ENCODE measurements at regions not wholly inside any gene's neighbourhood (a gene's known extent, or its start where the extent isn't known, plus 50 kb on each side); places are given as distances from the start of the nearest gene placed in this dataset.
A peak's percentile ranks its signal among the peaks of the same experiment; 100 is the strongest.
"Not testable (repeated sequence)": the region's sequence is repeated elsewhere in the genome, so short reads cannot be mapped to it uniquely, and the experiment has no call there.

DNA sequence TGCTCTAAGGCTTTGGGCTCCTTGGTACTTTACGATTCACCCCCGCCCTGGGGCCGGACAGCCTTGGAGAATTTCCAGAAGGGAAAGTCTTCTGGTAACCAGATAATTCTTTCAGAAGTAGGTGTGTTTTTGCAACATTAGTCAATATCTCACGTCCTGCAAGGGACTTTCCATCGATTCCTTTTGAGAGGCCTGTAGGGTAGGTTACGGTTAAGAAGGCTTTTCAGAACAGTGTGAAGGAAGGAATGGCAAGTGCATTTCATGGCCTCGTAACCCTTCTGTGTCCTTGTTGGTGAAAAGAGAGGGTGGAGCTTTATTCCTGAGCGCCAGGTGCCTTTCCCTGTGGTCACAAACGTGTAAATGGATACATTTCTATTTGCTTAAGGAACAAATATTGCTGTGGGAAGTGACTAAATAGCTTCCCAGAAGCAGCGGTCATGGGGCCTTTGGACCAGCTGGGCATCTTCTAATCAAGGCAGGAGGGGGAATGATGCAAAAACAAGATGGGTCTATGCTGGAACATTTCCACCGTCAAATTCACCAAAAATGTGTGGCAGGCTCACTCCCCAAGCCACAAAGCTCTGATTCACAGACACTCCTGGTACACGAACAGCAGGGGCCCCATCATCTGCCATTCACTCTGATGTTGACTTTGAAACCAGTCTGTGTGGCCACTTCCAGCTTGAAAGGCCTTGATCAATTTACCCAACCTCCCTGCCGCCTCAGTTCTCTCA, 99.2 kb downstream of the ANKRD10 start:
- Mint-ChIP-seq H3K36me3 (ENCODE audit: low read depth) (no peaks in the 10 kb centered on the region), H3K9me3 (no peaks in the 10 kb centered on the region), H3K27ac (no peak overlapping the region), H3K4me3 (no peak overlapping the region), H3K27me3 (ENCODE audit: low read depth) (peaks cover 29% of the 10 kb centered on the region), H3K4me1 (ENCODE audit: low read depth) (peaks cover 5% of the 10 kb centered on the region)

DNA sequence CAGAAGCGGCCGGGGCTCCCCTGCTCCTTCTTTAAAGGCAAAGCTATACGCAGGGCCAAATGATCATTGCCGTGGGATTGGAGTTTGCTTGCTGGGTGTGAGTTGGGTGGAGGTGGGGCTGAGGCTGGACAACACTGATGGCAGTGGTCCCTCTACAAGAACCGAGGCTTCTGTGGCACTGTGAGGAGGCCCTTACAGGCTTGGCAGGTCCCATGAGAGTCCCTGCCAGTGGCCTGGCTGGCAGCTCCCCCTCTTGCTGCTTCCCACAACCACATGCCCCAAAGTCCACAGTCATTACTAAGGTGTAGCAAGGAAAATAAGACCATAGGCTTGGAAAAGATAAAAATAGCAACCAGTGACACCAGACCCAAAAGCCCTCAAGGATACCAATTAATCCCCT, 98.4 kb downstream of the ANKRD10 start:
- H3K4me3 Mint-ChIP-seq, result no peak overlapping the region
- H3K36me3 Mint-ChIP-seq (ENCODE audit: low read depth), result no peaks in the 10 kb centered on the region
- no peak overlapping the region for H3K27ac Mint-ChIP-seq
- H3K4me1 Mint-ChIP-seq (ENCODE audit: low read depth), result peaks cover 5% of the 10 kb centered on the region
- H3K9me3 Mint-ChIP-seq, result no peaks in the 10 kb centered on the region
- H3K27me3 Mint-ChIP-seq (ENCODE audit: low read depth), result peaks cover 20% of the 10 kb centered on the region

DNA sequence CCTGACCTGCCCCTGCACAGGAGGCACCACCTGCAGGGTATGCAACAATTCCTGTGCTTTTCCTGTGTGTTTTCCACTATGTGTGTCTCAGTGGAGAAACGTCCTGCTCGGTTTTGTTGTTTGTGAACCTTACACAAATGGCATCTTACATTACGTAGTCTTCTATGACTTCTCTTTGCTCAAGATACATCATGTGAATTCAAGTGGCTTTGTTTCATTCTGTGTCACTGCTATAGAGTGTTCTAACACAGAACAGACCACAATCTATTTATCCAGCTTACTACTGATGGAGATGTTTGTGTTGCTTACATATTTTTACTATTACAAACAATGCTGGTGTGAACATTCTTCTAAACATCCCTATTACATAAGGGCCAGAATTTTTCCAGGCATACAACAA, 97.7 kb downstream of the ANKRD10 start:
- Mint-ChIP-seq H3K4me1 (ENCODE audit: low read depth) (peaks cover 6% of the 10 kb centered on the region), H3K36me3 (ENCODE audit: low read depth) (no peaks in the 10 kb centered on the region), H3K27me3 (ENCODE audit: low read depth) (peaks cover 15% of the 10 kb centered on the region), H3K4me3 (no peak overlapping the region), H3K27ac (no peak overlapping the region), H3K9me3 (no peaks in the 10 kb centered on the region)

DNA sequence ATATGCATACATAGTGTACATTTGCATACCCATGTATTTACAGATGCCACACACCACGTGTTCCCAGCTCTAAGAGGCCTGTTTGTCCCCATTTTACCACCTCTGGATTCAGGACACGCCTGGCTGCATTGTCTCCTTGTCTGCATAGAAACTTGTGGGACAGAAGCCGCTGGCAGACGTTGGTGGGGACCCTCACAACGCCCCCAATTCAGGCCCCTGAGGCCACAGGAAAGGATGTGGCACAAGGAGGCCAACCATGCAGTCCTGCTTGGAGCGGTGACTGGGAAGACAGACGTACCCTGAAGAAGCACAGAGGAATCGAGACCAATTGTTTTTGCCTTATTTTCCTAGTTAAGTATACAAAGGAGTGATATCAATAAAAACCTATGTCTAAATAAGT, 96.1 kb downstream of the ANKRD10 start:
- no peak overlapping the region for H3K27ac Mint-ChIP-seq
- no peaks in the 10 kb centered on the region for H3K9me3 Mint-ChIP-seq
- H3K4me3 Mint-ChIP-seq, result no peak overlapping the region
- no peaks in the 10 kb centered on the region for H3K36me3 Mint-ChIP-seq (ENCODE audit: low read depth)
- H3K4me1 Mint-ChIP-seq (ENCODE audit: low read depth), result peaks cover 8% of the 10 kb centered on the region
- H3K27me3 Mint-ChIP-seq (ENCODE audit: low read depth), result peaks cover 10% of the 10 kb centered on the region

DNA sequence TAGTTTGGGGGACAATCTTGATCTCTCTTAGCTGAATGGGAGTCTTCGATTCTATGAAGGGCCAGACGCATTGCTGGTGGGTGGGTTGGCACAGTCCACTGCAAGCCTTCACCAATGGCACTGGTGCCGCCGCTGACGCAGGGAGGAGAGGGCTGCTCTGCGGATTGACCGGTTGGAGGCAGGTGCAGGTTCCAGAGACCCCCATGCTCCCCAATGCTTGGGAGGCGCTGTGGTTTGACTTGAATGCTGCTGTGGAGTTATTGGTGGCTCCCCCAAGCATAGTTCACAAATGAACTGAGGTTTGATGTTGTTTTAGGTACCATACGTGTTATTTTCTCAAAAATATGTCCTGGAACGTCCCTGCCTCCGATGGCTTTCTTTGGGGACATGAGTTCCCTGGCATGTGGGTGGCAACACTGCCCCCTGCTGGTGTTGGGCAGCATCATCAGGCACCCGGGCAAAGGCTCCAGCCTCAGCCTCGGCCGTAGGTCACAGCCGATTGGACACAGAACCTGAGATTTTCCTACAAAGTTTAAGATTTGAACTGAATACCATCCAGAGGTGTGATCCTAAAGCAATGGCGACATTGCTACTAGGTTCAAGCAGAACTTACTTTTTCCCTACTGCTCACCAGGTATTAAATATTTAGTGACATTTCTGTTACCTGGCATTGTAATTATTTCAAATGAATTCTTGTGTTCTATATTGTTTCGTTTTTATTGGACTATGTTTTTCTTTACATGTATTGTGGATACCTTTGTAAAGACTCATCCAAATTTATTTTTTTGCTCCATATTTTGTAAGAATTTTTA, 95.5 kb downstream of the ANKRD10 start:
- Mint-ChIP-seq H3K27ac (no peak overlapping the region), H3K36me3 (ENCODE audit: low read depth) (no peaks in the 10 kb centered on the region), H3K9me3 (no peaks in the 10 kb centered on the region), H3K4me3 (no peak overlapping the region), H3K27me3 (ENCODE audit: low read depth) (peaks cover 9% of the 10 kb centered on the region), H3K4me1 (ENCODE audit: low read depth) (peaks cover 8% of the 10 kb centered on the region)

DNA sequence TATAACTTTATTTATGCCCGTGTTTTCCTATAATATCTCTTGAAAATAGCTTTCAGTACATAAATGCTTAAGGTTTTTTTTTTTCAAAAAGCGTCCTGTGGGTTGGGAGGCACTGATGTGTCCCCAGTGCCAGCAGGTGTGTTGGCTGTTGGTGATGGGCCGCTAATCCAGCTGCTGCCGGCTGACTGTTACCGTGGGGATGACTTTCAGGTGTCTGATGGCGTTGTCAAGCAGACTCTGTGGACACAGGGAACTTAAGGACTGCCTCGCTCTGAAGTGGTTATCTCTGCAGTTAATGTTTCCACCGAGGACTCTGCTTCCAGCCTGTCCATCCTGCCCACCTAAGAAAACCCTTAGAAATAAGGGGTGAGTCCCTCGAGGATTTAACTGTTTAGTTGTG, 94.5 kb downstream of the ANKRD10 start:
- Mint-ChIP-seq H3K27ac (no peak overlapping the region), H3K4me3 (no peak overlapping the region), H3K27me3 (ENCODE audit: low read depth) (peaks cover 5% of the 10 kb centered on the region), H3K4me1 (ENCODE audit: low read depth) (peaks cover 8% of the 10 kb centered on the region), H3K36me3 (ENCODE audit: low read depth) (no peaks in the 10 kb centered on the region), H3K9me3 (no peaks in the 10 kb centered on the region)

DNA sequence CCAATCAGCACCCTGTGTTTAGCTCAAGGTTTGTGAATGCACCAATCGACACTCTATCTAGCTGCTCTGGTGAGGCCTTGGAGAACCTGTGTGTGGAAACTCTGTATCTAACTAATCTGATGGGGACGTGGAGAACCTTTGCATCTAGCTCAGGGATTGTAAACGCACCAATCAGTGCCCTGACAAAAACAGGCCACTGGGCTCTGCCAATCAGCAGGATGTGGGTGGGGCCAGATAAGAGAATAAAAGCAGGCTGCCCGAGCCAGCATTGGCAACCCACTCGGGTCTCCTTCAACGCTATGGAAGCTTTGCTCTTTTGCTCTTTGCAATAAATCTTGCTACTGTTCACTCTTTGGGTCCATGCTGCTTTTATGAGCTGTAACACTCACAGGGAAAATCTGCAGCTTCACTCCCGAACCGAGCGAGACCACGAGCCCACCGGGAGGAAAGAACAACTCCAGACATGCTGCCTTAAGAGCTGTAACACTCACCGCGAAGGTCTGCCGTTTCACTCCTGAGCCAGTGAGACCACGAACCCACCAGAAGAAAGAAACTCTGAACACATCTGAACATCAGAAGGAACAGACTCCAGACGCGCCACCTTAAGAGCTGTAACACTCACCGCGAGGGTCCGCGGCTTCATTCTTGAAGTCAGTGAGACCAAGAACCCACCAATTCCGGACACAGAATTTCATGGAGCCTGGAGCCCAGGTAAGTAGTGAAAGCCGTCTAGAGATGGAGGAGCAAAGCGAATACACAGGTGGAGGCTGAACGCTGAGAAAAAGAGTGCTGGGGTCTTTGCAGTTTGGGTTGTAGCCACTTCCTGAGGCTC, 92.8 kb downstream of the ANKRD10 start:
- H3K27me3 Mint-ChIP-seq (ENCODE audit: low read depth); H3K36me3 Mint-ChIP-seq (ENCODE audit: low read depth); H3K4me1 Mint-ChIP-seq (ENCODE audit: low read depth); H3K9me3 Mint-ChIP-seq: not testable (repeated sequence)
- Mint-ChIP-seq H3K27ac (peak overlapping the region; percentile 4), H3K4me3 (peak overlapping the region; percentile 4)

DNA sequence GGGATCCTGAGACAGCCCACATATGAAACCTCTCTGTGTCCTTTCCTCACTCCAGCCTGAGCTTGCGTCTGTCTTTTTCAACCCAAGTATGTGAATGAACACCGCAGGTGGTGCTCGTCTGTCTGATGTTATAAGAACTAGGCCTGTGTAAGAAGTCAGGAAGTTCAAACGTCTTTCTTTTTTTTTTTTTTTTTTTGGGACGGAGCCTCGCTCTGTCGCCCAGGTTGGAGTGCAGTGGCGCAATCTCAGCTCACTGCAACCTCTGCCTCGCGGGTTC, 92.3 kb downstream of the ANKRD10 start:
- no peaks in the 10 kb centered on the region for H3K9me3 Mint-ChIP-seq
- H3K4me3 Mint-ChIP-seq, result no peak overlapping the region
- no peak overlapping the region for H3K27ac Mint-ChIP-seq
- peaks cover 5% of the 10 kb centered on the region for H3K27me3 Mint-ChIP-seq (ENCODE audit: low read depth)
- peaks cover 8% of the 10 kb centered on the region for H3K4me1 Mint-ChIP-seq (ENCODE audit: low read depth)
- H3K36me3 Mint-ChIP-seq (ENCODE audit: low read depth), result no peaks in the 10 kb centered on the region

DNA sequence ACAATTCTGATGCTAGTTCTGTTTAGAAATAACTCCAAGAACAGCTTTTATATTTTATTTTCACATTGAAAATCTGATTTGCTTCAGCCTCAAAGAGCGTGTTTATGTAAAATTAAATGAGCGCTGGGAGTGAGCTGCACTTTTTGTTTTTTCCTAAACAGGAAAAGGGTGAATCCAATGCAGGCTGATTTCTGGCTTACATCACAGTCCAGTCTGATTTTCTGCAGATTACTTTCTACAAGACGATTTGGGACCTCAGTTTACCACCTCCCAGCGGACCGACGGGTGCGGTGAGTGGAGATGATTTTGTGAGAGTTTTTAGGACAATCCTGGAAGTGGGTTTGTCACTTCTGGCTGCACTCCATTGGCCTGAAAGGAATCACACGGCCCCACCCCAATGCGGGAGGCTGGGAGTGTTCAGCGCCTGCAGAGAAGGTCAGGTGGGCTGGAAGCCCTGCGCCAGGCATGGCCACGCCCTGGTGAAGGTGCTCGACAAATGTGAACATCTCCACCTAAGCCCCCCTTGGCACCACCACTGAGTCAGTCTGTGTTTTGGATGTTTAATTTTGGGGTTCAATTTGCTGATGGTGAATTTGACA, 90.1 kb downstream of the ANKRD10 start:
- Mint-ChIP-seq H3K4me1 (ENCODE audit: low read depth) (peaks cover 4% of the 10 kb centered on the region), H3K9me3 (no peaks in the 10 kb centered on the region), H3K27ac (no peak overlapping the region), H3K36me3 (ENCODE audit: low read depth) (no peaks in the 10 kb centered on the region), H3K27me3 (ENCODE audit: low read depth) (no peaks in the 10 kb centered on the region), H3K4me3 (no peak overlapping the region)

DNA sequence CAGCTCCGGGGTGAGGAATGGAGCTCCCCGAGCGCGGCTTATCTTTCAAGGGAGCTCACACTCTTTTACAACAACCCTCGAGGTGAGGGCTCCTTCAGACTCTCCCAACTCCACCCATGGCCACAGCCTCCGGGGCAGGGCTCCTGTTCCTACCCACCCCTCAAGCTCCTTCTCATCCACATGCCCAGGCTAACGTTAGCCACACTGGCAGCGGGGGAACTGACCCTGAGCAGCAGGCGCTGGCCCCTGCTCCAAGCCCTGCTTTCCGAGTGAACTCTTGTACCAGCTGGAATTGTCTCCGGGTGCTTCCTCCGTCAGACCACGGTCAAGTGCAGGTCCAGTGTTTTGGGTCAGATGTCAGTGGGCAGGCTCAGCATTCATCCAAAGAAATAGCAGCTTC, 89.4 kb downstream of the ANKRD10 start:
- Mint-ChIP-seq H3K4me3 (no peak overlapping the region), H3K36me3 (ENCODE audit: low read depth) (no peaks in the 10 kb centered on the region), H3K9me3 (no peaks in the 10 kb centered on the region), H3K4me1 (ENCODE audit: low read depth) (peaks cover 4% of the 10 kb centered on the region), H3K27me3 (ENCODE audit: low read depth) (no peaks in the 10 kb centered on the region), H3K27ac (no peak overlapping the region)

DNA sequence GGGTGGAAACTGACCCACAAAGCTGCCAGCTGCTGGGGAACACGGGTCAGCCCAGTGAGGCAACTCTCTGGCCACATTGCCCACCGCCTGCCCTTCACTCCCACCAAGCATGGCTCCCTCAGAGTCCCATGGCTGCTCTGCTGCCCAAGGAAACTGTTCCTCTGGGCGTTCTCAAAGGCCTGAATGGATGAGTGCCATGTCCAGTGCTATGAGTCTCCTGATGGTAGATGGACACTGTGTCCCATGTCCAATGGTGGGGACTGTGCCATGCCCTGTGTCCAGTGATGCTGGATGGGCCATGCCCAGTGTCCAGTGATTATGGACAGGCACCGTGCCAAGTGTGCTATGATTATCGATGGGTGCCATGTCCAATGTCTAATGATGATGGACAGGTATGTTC, 88.8 kb downstream of the ANKRD10 start:
- Mint-ChIP-seq H3K9me3 (no peaks in the 10 kb centered on the region), H3K27me3 (ENCODE audit: low read depth) (no peaks in the 10 kb centered on the region), H3K4me1 (ENCODE audit: low read depth) (peaks cover 4% of the 10 kb centered on the region), H3K4me3 (no peak overlapping the region), H3K36me3 (ENCODE audit: low read depth) (no peaks in the 10 kb centered on the region), H3K27ac (no peak overlapping the region)

DNA sequence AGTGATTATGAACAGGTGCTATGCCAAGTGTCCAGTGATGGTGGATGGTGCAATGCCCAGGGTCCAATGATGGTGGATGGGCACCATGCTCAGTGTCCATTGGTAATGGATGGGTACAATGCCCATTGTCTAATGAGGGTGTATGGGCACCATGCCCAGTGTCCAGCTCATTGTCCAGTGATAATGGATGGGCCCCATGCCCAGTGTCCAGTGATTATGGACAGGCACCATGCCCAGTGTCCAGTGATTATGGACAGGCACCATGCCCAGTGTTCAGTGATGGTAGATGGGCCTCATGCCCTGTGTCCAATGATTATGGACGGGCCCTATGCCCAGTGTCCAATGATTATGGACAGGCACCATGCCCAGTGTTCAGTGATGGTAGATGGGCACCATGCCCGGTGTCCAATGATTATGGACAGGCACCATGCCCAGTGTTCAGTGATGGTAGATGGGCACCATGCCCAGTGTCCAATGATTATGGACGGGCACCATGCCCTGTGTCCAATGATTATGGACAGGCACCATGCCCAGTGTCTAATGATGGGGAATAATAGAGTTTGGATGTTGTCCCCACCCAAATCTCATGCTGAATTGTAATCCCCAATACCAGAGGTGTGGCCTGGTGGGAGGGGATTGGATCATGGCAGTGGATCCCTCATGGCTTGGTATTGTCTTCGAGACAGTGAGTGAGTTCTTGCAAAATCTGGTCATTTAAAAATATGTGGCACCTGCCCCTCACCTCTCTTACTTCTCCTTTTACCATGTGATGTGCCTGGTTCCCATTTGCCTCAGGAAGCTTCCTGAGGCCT, 87.8 kb downstream of the ANKRD10 start:
- Mint-ChIP-seq H3K9me3 (no peaks in the 10 kb centered on the region), H3K27me3 (ENCODE audit: low read depth) (no peaks in the 10 kb centered on the region), H3K36me3 (ENCODE audit: low read depth) (no peaks in the 10 kb centered on the region), H3K4me3 (no peak overlapping the region), H3K27ac (no peak overlapping the region), H3K4me1 (ENCODE audit: low read depth) (peaks cover 3% of the 10 kb centered on the region)
